NCI-H748 (cell line): ENCODE measurements at regions not wholly inside any gene's neighbourhood (a gene's known extent, or its start where the extent isn't known, plus 50 kb on each side); places are given as distances from the start of the nearest gene placed in this dataset.
"Not testable (repeated sequence)": the region's sequence is repeated elsewhere in the genome, so short reads cannot be mapped to it uniquely, and the experiment has no call there.

Experiments
- DNase-seq: peaks from one replicate; lab custom pipeline; 2025; ENCODE audit not compliant: unreplicated experiment; lab: John Stamatoyannopoulos, UW

- peak; percentile 35 for DNase-seq
Observed at GRCh38 chr14:82872494-82872893, 1338.8 kb upstream of the SEL1L start.

- DNase-seq: no peak
Observed at GRCh38 chr14:82878951-82879350, 1345.3 kb upstream of the SEL1L start.

GRCh38 chr14:82879949-82880535 lies 1346.4 kb upstream of the SEL1L start:
- no peak for DNase-seq

GRCh38 chr14:82886670-82887069 lies 1353.0 kb upstream of the SEL1L start:
- DNase-seq: no peak

- no peak for DNase-seq
Observed at GRCh38 chr14:82889701-82890100, 1356.0 kb upstream of the SEL1L start.

GRCh38 chr14:82896476-82896875 lies 1362.8 kb upstream of the SEL1L start:
- DNase-seq: no peak

- no peak for DNase-seq
Observed at GRCh38 chr14:82897469-82898308, 1364.0 kb upstream of the SEL1L start.

GRCh38 chr14:82905762-82906161 lies 1372.1 kb upstream of the SEL1L start:
- DNase-seq: no peak

GRCh38 chr14:82911930-82912329 lies 1378.3 kb upstream of the SEL1L start:
- peak; percentile 24 for DNase-seq

GRCh38 chr14:82913396-82913795 lies 1379.7 kb upstream of the SEL1L start:
- no peak for DNase-seq

GRCh38 chr14:82915381-82915780 lies 1381.7 kb upstream of the SEL1L start:
- no peak for DNase-seq

- no peak for DNase-seq
Observed at GRCh38 chr14:82935691-82936090, 1402.0 kb upstream of the SEL1L start.

- DNase-seq: no peak
Observed at GRCh38 chr14:82951171-82951570, 1417.5 kb upstream of the SEL1L start.

- no peak for DNase-seq
Observed at GRCh38 chr14:82963756-82964155, 1430.1 kb upstream of the SEL1L start.

- no peak for DNase-seq
Observed at GRCh38 chr14:82987502-82988124, 1454.0 kb upstream of the SEL1L start.

GRCh38 chr14:82994547-82994946 lies 1460.9 kb upstream of the SEL1L start:
- not testable (repeated sequence) for DNase-seq

- DNase-seq: peak; percentile 29
Observed at GRCh38 chr14:82999802-83000201, 1466.1 kb upstream of the SEL1L start.

GRCh38 chr14:83004456-83005006 lies 1470.9 kb upstream of the SEL1L start:
- DNase-seq: no peak

GRCh38 chr14:83006121-83006670 lies 1472.5 kb upstream of the SEL1L start:
- no peak for DNase-seq

- not testable (repeated sequence) for DNase-seq
Observed at GRCh38 chr14:83007052-83007451, 1473.4 kb upstream of the SEL1L start.

- DNase-seq: no peak
Observed at GRCh38 chr14:83007641-83008225, 1474.1 kb upstream of the SEL1L start.
